ENCODE measurements at regions not wholly inside any gene's neighbourhood (a gene's known extent, or its start where the extent isn't known, plus 50 kb on each side); places are given as distances from the start of the nearest gene placed in this dataset.

- TF ChIP-seq CHD1 (IDR thresholded peaks at IDR 0.05; ENCODE audit: low read depth, low read length) (no peak), MYC (IDR thresholded peaks at IDR 0.05; ENCODE audit: insufficient read depth, insufficient read length, insufficient replicate concordance, low read length, severe bottlenecking) (no peak), CTCF (IDR thresholded peaks at IDR 0.05 in 2 of 3, conservative IDR thresholded peaks at IDR 0.05 in 1 of 3; ENCODE audit: control insufficient read depth in 2 of 3, extremely low read depth in 1 of 3, insufficient read depth in 1 of 3, low read depth in 3 of 3, low read length in 3 of 3) (no peak)
Measured at GRCh38 chr12:92255741-92256140, 110.1 kb upstream of the BTG1 start.

Measured in GM12878 (cell line).